ENCODE measurements at regions not wholly inside any gene's neighbourhood (a gene's known extent, or its start where the extent isn't known, plus 50 kb on each side); places are given as distances from the start of the nearest gene placed in this dataset.

- Histone ChIP-seq H3K27me3 (replicated peaks) (no peaks in the 10 kb centered on the region), H3K4me3 (ENCODE audit: low read depth, low read length) (no peak overlapping the region), H3K27ac (no peak overlapping the region), H3K36me3 (replicated peaks) (no peaks in the 10 kb centered on the region)
- no peak for DNase-seq
- in situ Hi-C loops (cut with HindIII; ENCODE audit: low pct_ligation_motif_present, low sequenced_read_pairs), result no loop called here
- TF ChIP-seq, protein P1, sequence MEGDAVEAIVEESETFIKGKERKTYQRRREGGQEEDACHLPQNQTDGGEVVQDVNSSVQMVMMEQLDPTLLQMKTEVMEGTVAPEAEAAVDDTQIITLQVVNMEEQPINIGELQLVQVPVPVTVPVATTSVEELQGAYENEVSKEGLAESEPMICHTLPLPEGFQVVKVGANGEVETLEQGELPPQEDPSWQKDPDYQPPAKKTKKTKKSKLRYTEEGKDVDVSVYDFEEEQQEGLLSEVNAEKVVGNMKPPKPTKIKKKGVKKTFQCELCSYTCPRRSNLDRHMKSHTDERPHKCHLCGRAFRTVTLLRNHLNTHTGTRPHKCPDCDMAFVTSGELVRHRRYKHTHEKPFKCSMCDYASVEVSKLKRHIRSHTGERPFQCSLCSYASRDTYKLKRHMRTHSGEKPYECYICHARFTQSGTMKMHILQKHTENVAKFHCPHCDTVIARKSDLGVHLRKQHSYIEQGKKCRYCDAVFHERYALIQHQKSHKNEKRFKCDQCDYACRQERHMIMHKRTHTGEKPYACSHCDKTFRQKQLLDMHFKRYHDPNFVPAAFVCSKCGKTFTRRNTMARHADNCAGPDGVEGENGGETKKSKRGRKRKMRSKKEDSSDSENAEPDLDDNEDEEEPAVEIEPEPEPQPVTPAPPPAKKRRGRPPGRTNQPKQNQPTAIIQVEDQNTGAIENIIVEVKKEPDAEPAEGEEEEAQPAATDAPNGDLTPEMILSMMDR (IDR thresholded peaks at IDR 0.05; ENCODE audit: low read depth, low read length, missing control alignments), result no peak
Observed at GRCh38 chr3:194827486-194827885, 141.8 kb downstream of the FAM43A start.

GRCh38 chr3:194828116-194828515 is 142.4 kb downstream of the FAM43A start:
- no peak for DNase-seq
- Histone ChIP-seq H3K36me3 (replicated peaks) (no peaks in the 10 kb centered on the region), H3K27me3 (replicated peaks) (no peaks in the 10 kb centered on the region), H3K4me3 (ENCODE audit: low read depth, low read length) (no peak overlapping the region), H3K27ac (no peak overlapping the region)
- TF ChIP-seq, protein P1 (IDR thresholded peaks at IDR 0.05; ENCODE audit: low read depth, low read length, missing control alignments), result no peak
- in situ Hi-C loops (cut with HindIII; ENCODE audit: low pct_ligation_motif_present, low sequenced_read_pairs), result no loop called here

- no peaks in the 10 kb centered on the region for H3K27me3 ChIP-seq (replicated peaks)
- DNase-seq, result no peak
- TF ChIP-seq, protein P1 (IDR thresholded peaks at IDR 0.05; ENCODE audit: low read depth, low read length, missing control alignments), result no peak
- no peak overlapping the region for H3K4me3 ChIP-seq (ENCODE audit: low read depth, low read length)
- in situ Hi-C loops (cut with HindIII; ENCODE audit: low pct_ligation_motif_present, low sequenced_read_pairs), result no loop called here
- no peak overlapping the region for H3K27ac ChIP-seq
- H3K36me3 ChIP-seq (replicated peaks), result no peaks in the 10 kb centered on the region
Observed at GRCh38 chr3:194828926-194829325, 143.2 kb downstream of the FAM43A start.

- Histone ChIP-seq H3K36me3 (replicated peaks) (no peaks in the 10 kb centered on the region), H3K4me3 (ENCODE audit: low read depth, low read length) (no peak overlapping the region), H3K27me3 (replicated peaks) (no peaks in the 10 kb centered on the region), H3K27ac (no peak overlapping the region)
- no peak for DNase-seq
- in situ Hi-C loops (cut with HindIII; ENCODE audit: low pct_ligation_motif_present, low sequenced_read_pairs), result no loop called here
- TF ChIP-seq, protein P1 (IDR thresholded peaks at IDR 0.05; ENCODE audit: low read depth, low read length, missing control alignments), result no peak
Observed at GRCh38 chr3:194830401-194830800, 144.7 kb downstream of the FAM43A start.

DNA sequence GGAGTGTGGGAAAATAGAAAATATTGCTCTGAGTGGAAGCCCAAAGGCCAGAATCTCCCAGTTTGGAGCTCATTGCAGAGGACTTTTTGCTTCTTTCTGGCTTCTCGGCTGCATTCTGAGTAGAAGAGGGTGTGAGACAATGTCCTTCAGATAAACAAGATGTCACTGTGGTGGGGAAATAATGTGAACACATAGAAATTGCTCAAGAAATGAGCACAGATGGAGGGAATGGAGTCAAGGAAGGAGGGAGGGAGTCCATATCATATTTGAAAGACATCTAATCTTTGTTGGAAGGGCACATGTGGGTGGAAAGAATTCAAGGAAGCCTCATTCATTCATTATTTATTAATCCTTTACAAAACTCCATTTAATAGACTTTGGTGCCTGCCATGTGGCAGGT is 145.3 kb downstream of the FAM43A start:
- H3K4me3 ChIP-seq (ENCODE audit: low read depth, low read length), result no peak overlapping the region
- H3K27ac ChIP-seq, result no peak overlapping the region
- TF ChIP-seq, protein P1 (IDR thresholded peaks at IDR 0.05; ENCODE audit: low read depth, low read length, missing control alignments), result no peak
- no peaks in the 10 kb centered on the region for H3K27me3 ChIP-seq (replicated peaks)
- in situ Hi-C loops (cut with HindIII; ENCODE audit: low pct_ligation_motif_present, low sequenced_read_pairs), result no loop called here
- H3K36me3 ChIP-seq (replicated peaks), result no peaks in the 10 kb centered on the region
- no peak for DNase-seq

- Histone ChIP-seq H3K36me3 (replicated peaks) (no peaks in the 10 kb centered on the region), H3K4me3 (ENCODE audit: low read depth, low read length) (no peak overlapping the region), H3K27me3 (replicated peaks) (no peaks in the 10 kb centered on the region), H3K27ac (no peak overlapping the region)
- no peak for DNase-seq
- TF ChIP-seq, protein P1 (IDR thresholded peaks at IDR 0.05; ENCODE audit: low read depth, low read length, missing control alignments), result no peak
- in situ Hi-C loops (cut with HindIII; ENCODE audit: low pct_ligation_motif_present, low sequenced_read_pairs), result no loop called here
Observed at GRCh38 chr3:194832346-194833104, 146.8 kb downstream of the FAM43A start.
